Spleen (tissue), 7 donors: ENCODE measurements at regions not wholly inside any gene's neighbourhood (a gene's known extent, or its start where the extent isn't known, plus 50 kb on each side); places are given as distances from the start of the nearest gene placed in this dataset.

Experiments
- POLR2AphosphoS5 ChIP-seq, 3 donors: sonication (generic); formaldehyde crosslinking; IDR thresholded peaks; one replicate each; pipeline ENCODE4 v1.5.1; 2017; ENCODE audit warnings: antibody characterized with exemption in 3 of 3
- TF ChIP-seq, protein P1 (sequence below), 11 experiments: fragments of 200-600 bp in 7 of 11; fragments of 450-650 bp in 4 of 11; sonication (generic) in 4 of 11; IDR thresholded peaks in 8 of 11; conservative IDR thresholded peaks in 3 of 11; 1 replicate in 7 of 11; 2 replicates in 4 of 11; pipeline versions ENCODE4 v1.4.0 to v1.8.0; 2016 to 2021; ENCODE audit warnings: antibody characterized with exemption in 11 of 11, inconsistent platforms in 4 of 11, mild to moderate bottlenecking in 1 of 11
- donor health status: DM: no; HTN: no; CAD: no; lungs with moderate emphysema.
- donor health status: DM: no; HTN: no; CAD: no.
- donor health status: DM: no; HTN: no; CAD: no.

DNA sequence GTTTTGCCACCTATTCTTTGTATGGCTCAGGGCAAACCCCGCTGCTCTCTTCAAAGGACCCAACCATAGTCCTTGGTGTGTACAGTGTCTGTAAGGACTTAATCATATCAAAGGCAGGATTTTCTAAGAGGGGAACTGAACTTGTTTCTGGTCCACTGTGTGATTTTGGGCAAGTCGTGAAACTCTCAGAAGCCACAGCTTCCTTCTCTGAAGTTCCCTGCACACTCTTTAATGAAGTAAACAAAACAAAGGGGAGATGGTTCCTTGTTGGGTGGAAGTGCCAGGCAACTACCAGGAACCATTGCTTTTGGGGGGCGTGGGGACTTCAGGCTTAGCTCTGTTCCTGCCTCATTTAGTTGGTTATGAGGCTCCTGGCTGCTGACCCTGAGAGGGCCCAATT lies 152.4 kb downstream of the VRK1 start:
- TF ChIP-seq POLR2AphosphoS5 (IDR thresholded peaks at IDR 0.05): no peak
- TF ChIP-seq, protein P1, sequence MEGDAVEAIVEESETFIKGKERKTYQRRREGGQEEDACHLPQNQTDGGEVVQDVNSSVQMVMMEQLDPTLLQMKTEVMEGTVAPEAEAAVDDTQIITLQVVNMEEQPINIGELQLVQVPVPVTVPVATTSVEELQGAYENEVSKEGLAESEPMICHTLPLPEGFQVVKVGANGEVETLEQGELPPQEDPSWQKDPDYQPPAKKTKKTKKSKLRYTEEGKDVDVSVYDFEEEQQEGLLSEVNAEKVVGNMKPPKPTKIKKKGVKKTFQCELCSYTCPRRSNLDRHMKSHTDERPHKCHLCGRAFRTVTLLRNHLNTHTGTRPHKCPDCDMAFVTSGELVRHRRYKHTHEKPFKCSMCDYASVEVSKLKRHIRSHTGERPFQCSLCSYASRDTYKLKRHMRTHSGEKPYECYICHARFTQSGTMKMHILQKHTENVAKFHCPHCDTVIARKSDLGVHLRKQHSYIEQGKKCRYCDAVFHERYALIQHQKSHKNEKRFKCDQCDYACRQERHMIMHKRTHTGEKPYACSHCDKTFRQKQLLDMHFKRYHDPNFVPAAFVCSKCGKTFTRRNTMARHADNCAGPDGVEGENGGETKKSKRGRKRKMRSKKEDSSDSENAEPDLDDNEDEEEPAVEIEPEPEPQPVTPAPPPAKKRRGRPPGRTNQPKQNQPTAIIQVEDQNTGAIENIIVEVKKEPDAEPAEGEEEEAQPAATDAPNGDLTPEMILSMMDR (IDR thresholded peaks at IDR 0.05 in 8 of 11, conservative IDR thresholded peaks at IDR 0.05 in 3 of 11): no peak
